Body of pancreas (tissue), 4 donors: ENCODE measurements at regions not wholly inside any gene's neighbourhood (a gene's known extent, or its start where the extent isn't known, plus 50 kb on each side); places are given as distances from the start of the nearest gene placed in this dataset.

Source experiments
- ATAC-seq: fragments of 150-250 bp; one replicate; pipeline ENCODE4 v1.9.1; 2016
- DNase-seq, 4 donors: peaks; one replicate each; pipeline ENCODE4 v3.0.0-alpha.2; 2019
- H3K27ac ChIP-seq, 4 donors: fragments of 200-600 bp; sonication (generic); 1 replicate in 3 of 4; 2 replicates in 1 of 4; pipeline versions ENCODE4 v1.5.1 to v1.6.1; 2016 to 2019; ENCODE audit warnings: mild to moderate bottlenecking in 1 of 4, mixed read lengths in 1 of 4, moderate library complexity in 1 of 4
- H3K27me3 ChIP-seq, 2 donors: fragments of 200-600 bp; sonication (generic); one replicate each; pipeline ENCODE4 v1.6.0; 2016; ENCODE audit warnings: mild to moderate bottlenecking in 1 of 2
- H3K36me3 ChIP-seq, 2 donors: fragments of 200-600 bp; sonication (generic); replicated peaks in 1 of 2; 2 replicates each; pipeline ENCODE4 v1.5.1; 2016; ENCODE audit warnings: low read depth in 2 of 2; ENCODE audit not compliant: insufficient read depth in 1 of 2
- H3K4me1 ChIP-seq: fragments of 200-600 bp; sonication (generic); one replicate; pipeline ENCODE4 v1.6.0; 2016
- H3K4me3 ChIP-seq, 2 donors: fragments of 200-600 bp; sonication (generic); 1 replicate in 1 of 2; 2 replicates in 1 of 2; pipeline ENCODE4 v1.5.1; 2016 to 2019
- H3K9me3 ChIP-seq, 3 donors: fragments of 200-600 bp; sonication (generic); 1 replicate in 2 of 3; 2 replicates in 1 of 3; pipeline ENCODE4 v1.5.1; 2016
- CTCF ChIP-seq, 7 experiments: fragments of 450-650 bp in 4 of 7; fragments of 200-600 bp in 3 of 7; sonication (generic) in 3 of 7; IDR thresholded peaks; one replicate each; pipeline ENCODE4 v1.5.1; 2016 to 2019; ENCODE audit warnings: antibody characterized with exemption in 7 of 7
- POLR2A ChIP-seq, 3 donors: fragments of 450-650 bp; IDR thresholded peaks; one replicate each; pipeline ENCODE4 v1.6.1; 2016; ENCODE audit warnings: antibody characterized with exemption in 3 of 3, mild to moderate bottlenecking in 2 of 3
- WGBS, 2 donors: methylation state at CpG; one replicate each; pipeline ENCODE4 v1.1.5; 2017; 5-methylcytosine and 5-hydroxymethylcytosine counted together
- intact Hi-C: fragments of 100-400 bp; cut with DNase I; formaldehyde crosslinking; loops from one replicate; pipeline ENCODE4 v1.15.1; 2023

GRCh38 chr10:130459851-130460490 lies 323.8 kb downstream of the GLRX3 start:
- intact Hi-C loops: no loop called here
- peaks cover 12% of the 10 kb centered on the region for H3K4me1 ChIP-seq
- no peaks in the 10 kb centered on the region for H3K9me3 ChIP-seq
- 61 to 81% methylated on average over 5 to 7 of the region's 7 CpGs for WGBS, 2 donors
- H3K27me3 ChIP-seq: no peaks in the 10 kb centered on the region
- ATAC-seq (no peak), DNase-seq (no peak)
- TF ChIP-seq POLR2A (IDR thresholded peaks at IDR 0.05): no peak
- no peaks in the 10 kb centered on the region for H3K36me3 ChIP-seq
- H3K4me3 ChIP-seq: no peak overlapping the region
- no peak overlapping the region for H3K27ac ChIP-seq

DNA sequence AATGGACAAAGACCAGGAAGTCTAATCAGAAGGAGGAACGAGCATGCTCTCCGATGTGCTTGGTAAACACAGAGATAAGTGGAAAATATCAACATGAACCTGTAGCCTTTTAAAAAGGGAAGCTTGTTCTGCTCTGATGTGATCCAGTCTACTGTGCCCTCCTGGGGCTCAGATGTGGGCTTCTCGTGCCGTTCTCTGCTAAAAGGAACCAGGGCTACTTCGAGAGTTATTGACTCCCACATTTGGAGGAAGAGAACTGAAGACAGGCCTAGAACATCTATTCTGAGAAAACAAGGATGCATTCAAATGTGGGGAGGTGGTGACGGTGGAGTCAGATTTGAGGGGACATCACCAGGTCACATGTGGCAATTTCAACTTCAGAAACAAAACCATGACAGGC lies 325.4 kb downstream of the GLRX3 start:
- Histone ChIP-seq H3K4me3 (no peak overlapping the region), H3K36me3 (no peaks in the 10 kb centered on the region), H3K27me3 (no peaks in the 10 kb centered on the region), H3K9me3 (no peaks in the 10 kb centered on the region), H3K27ac (no peak overlapping the region), H3K4me1 (peaks cover 12% of the 10 kb centered on the region)
- intact Hi-C loops: no loop called here
- DNase-seq (no peak), ATAC-seq (no peak)
- 73 to 74% methylated on average over 6 of the region's 6 CpGs for WGBS, 2 donors
- TF ChIP-seq CTCF (IDR thresholded peaks at IDR 0.05) (no peak), POLR2A (IDR thresholded peaks at IDR 0.05) (no peak)

- DNase-seq: peak in 1 of 4 donors; percentile 26
- WGBS, 2 donors: 71 to 75% methylated on average over 5 to 6 of the region's 6 CpGs
- H3K4me1 ChIP-seq: peaks cover 12% of the 10 kb centered on the region
- no peak overlapping the region for H3K4me3 ChIP-seq
- intact Hi-C loops: no loop called here
- ATAC-seq: no peak
- H3K9me3 ChIP-seq: no peaks in the 10 kb centered on the region
- peak overlapping the region in 3 of 4 donors; percentile 42 to 62 (median 53) for H3K27ac ChIP-seq
- H3K27me3 ChIP-seq: no peaks in the 10 kb centered on the region
- H3K36me3 ChIP-seq: no peaks in the 10 kb centered on the region
- TF ChIP-seq CTCF (IDR thresholded peaks at IDR 0.05): no peak
- TF ChIP-seq POLR2A (IDR thresholded peaks at IDR 0.05): no peak
These were observed 327.1 kb downstream of the GLRX3 start for GRCh38 chr10:130463104-130463875.

DNA sequence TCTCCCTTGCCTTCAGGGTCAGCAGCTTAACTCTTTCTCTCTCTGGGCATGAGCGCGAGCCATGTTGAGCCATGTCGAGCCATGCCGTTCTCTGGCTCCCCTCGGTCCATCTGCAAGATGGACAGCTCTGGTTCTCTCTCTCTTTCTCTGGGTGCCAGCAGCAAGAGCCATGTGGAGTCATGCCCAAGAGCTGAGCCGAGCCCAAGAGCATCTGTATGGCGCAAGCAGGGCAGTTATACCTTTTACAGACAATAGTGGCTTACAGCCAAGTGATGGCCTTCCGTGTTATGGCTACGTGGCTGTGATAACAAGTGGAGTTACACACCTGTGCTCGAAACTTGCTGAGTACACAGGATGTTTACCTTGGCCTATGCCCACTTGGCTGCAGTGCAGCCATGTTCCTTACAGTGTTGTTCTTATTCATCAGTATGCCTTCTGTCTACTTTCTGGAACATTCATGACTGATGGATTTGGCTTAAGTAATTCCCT lies 327.7 kb downstream of the GLRX3 start:
- H3K4me3 ChIP-seq: no peak overlapping the region
- 31 to 33% methylated on average over 8 to 10 of the region's 10 CpGs for WGBS, 2 donors
- H3K9me3 ChIP-seq: no peaks in the 10 kb centered on the region
- no peaks in the 10 kb centered on the region for H3K36me3 ChIP-seq
- no peaks in the 10 kb centered on the region for H3K27me3 ChIP-seq
- peak overlapping the region in 3 of 4 donors; percentile 42 to 62 (median 53) for H3K27ac ChIP-seq
- TF ChIP-seq CTCF (IDR thresholded peaks at IDR 0.05) (no peak), POLR2A (IDR thresholded peaks at IDR 0.05) (no peak)
- ATAC-seq (peak; percentile 94), DNase-seq (peak; percentile 73 to 90 (median 81))
- intact Hi-C loops: no loop called here
- H3K4me1 ChIP-seq: peaks cover 12% of the 10 kb centered on the region

DNA sequence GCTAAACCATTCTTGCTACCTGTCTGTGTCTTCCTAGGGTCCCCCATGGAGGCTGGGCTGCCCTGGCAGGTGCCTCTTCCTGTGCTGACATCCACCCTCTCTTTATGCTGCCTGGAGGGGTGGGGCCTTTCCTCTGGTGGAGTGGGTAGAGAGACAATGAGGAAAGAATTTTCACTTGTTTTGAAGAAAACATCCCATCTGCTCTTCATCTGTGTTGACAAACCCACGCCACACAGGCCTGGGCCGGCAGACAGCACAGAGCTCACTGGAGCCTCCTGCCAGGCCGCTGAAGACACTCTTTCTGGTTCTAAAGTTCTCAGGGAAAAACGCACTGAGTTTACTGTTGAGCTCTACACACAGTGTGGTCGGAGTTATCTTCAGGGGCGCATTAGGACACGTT lies 328.2 kb downstream of the GLRX3 start:
- WGBS, 2 donors: 83 to 86% methylated on average over 7 of the region's 7 CpGs
- H3K4me3 ChIP-seq: no peak overlapping the region
- peak overlapping the region in 2 of 4 donors; percentile 42 to 62 for H3K27ac ChIP-seq
- ATAC-seq (no peak), DNase-seq (no peak)
- intact Hi-C loops: no loop called here
- H3K9me3 ChIP-seq: no peaks in the 10 kb centered on the region
- peaks cover 12% of the 10 kb centered on the region for H3K4me1 ChIP-seq
- no peaks in the 10 kb centered on the region for H3K36me3 ChIP-seq
- TF ChIP-seq POLR2A (IDR thresholded peaks at IDR 0.05): no peak
- TF ChIP-seq CTCF (IDR thresholded peaks at IDR 0.05): no peak
- H3K27me3 ChIP-seq: no peaks in the 10 kb centered on the region
